Kidney epithelial cell (primary cell): ENCODE measurements at regions not wholly inside any gene's neighbourhood (a gene's known extent, or its start where the extent isn't known, plus 50 kb on each side); places are given as distances from the start of the nearest gene placed in this dataset.

Experiments used
- DNase-seq: peaks from one replicate; pipeline ENCODE4 v3.0.0-alpha.2; 2010; ENCODE audit warnings: low read depth
- H3K27me3 ChIP-seq: 2 replicates; pipeline ENCODE4 v1.6.0; 2011; ENCODE audit warnings: low read length; ENCODE audit not compliant: control insufficient read depth, insufficient read depth
- H3K36me3 ChIP-seq: 2 replicates; pipeline ENCODE4 v1.5.1; 2011; ENCODE audit warnings: low read length; ENCODE audit not compliant: control insufficient read depth, insufficient read depth
- H3K4me3 ChIP-seq: 2 replicates; pipeline ENCODE4 v1.5.1; 2011; ENCODE audit warnings: low read depth, mild to moderate bottlenecking, control low read depth, low read length
- CTCF ChIP-seq: IDR thresholded peaks from 2 replicates; pipeline ENCODE4 v1.5.1; 2011; ENCODE audit warnings: mild to moderate bottlenecking, moderate library complexity, low read length, control low read depth, inconsistent platforms; ENCODE audit not compliant: insufficient read depth, poor library complexity, severe bottlenecking

GRCh38 chr9:616694-617093 lies 224.8 kb upstream of the DMRT1 start:
- H3K27me3 ChIP-seq, result no peaks in the 10 kb centered on the region
- no peak for DNase-seq
- no peak overlapping the region for H3K4me3 ChIP-seq
- TF ChIP-seq CTCF, result no peak
- H3K36me3 ChIP-seq, result no peaks in the 10 kb centered on the region

- H3K36me3 ChIP-seq, result no peaks in the 10 kb centered on the region
- no peaks in the 10 kb centered on the region for H3K27me3 ChIP-seq
- no peak for TF ChIP-seq CTCF
- no peak overlapping the region for H3K4me3 ChIP-seq
- no peak for DNase-seq
These were observed 223.9 kb upstream of the DMRT1 start for GRCh38 chr9:617445-618085.

- DNase-seq, result no peak
- H3K4me3 ChIP-seq, result no peak overlapping the region
- H3K27me3 ChIP-seq, result no peaks in the 10 kb centered on the region
- TF ChIP-seq CTCF, result no peak
- no peaks in the 10 kb centered on the region for H3K36me3 ChIP-seq
These were observed 223.0 kb upstream of the DMRT1 start for GRCh38 chr9:618478-618877.

- DNase-seq, result no peak
- no peak overlapping the region for H3K4me3 ChIP-seq
- TF ChIP-seq CTCF, result no peak
- H3K36me3 ChIP-seq, result no peaks in the 10 kb centered on the region
- no peaks in the 10 kb centered on the region for H3K27me3 ChIP-seq
These were observed 220.2 kb upstream of the DMRT1 start for GRCh38 chr9:621201-621855.

GRCh38 chr9:624935-625500 lies 216.5 kb upstream of the DMRT1 start:
- TF ChIP-seq CTCF, result no peak
- Histone ChIP-seq H3K36me3 (no peaks in the 10 kb centered on the region), H3K4me3 (no peak overlapping the region), H3K27me3 (no peaks in the 10 kb centered on the region)
- DNase-seq, result no peak
